ENCODE measurements at regions not wholly inside any gene's neighbourhood (a gene's known extent, or its start where the extent isn't known, plus 50 kb on each side); places are given as distances from the start of the nearest gene placed in this dataset.
A peak's percentile ranks its signal among the peaks of the same experiment; 100 is the strongest.
"Not testable (repeated sequence)": the region's sequence is repeated elsewhere in the genome, so short reads cannot be mapped to it uniquely, and the experiment has no call there.

GRCh38 chr1:219072329-219072728, 101.3 kb upstream of the LYPLAL1 start:
- no peak for DNase-seq (ENCODE audit: low spot score)

GRCh38 chr1:219074084-219074728, 99.5 kb upstream of the LYPLAL1 start:
- ATAC-seq (peak; percentile 96), DNase-seq (ENCODE audit: low spot score) (no peak)

More at GRCh38 chr1:219072329-219072728, 101.3 kb upstream of the LYPLAL1 start:
- no peak for ATAC-seq

- ATAC-seq (peak; percentile 37), DNase-seq (ENCODE audit: low spot score) (no peak)
Observed at GRCh38 chr1:219075121-219075879, 98.4 kb upstream of the LYPLAL1 start.

GRCh38 chr1:219076326-219076937, 97.2 kb upstream of the LYPLAL1 start:
- DNase-seq (ENCODE audit: low spot score) (no peak), ATAC-seq (peak; percentile 14)

GRCh38 chr1:219077767-219078166, 95.9 kb upstream of the LYPLAL1 start:
- not testable (repeated sequence) for ATAC-seq; DNase-seq (ENCODE audit: low spot score)

GRCh38 chr1:219081943-219082925, 91.4 kb upstream of the LYPLAL1 start:
- no peak for DNase-seq (ENCODE audit: low spot score)
- no peak for ATAC-seq

- DNase-seq (ENCODE audit: low spot score), result no peak
- no peak for ATAC-seq
Observed at GRCh38 chr1:219083631-219084030, 90.0 kb upstream of the LYPLAL1 start.

GRCh38 chr1:219085082-219085481, 88.6 kb upstream of the LYPLAL1 start:
- ATAC-seq (no peak), DNase-seq (ENCODE audit: low spot score) (no peak)

- no peak for DNase-seq (ENCODE audit: low spot score)
- ATAC-seq, result no peak
Observed at GRCh38 chr1:219085988-219086387, 87.7 kb upstream of the LYPLAL1 start.

- ATAC-seq (no peak), DNase-seq (ENCODE audit: low spot score) (no peak)
Observed at GRCh38 chr1:219086956-219087469, 86.7 kb upstream of the LYPLAL1 start.

- no peak for DNase-seq (ENCODE audit: low spot score)
- ATAC-seq, result peak; percentile 55
Observed at GRCh38 chr1:219088778-219089557, 84.7 kb upstream of the LYPLAL1 start.

- ATAC-seq (no peak), DNase-seq (ENCODE audit: low spot score) (no peak)
Observed at GRCh38 chr1:219090607-219091006, 83.1 kb upstream of the LYPLAL1 start.

- no peak for DNase-seq (ENCODE audit: low spot score)
- ATAC-seq, result no peak
Observed at GRCh38 chr1:219092206-219092605, 81.5 kb upstream of the LYPLAL1 start.

- DNase-seq (ENCODE audit: low spot score), result no peak
- no peak for ATAC-seq
Observed at GRCh38 chr1:219099307-219099706, 74.4 kb upstream of the LYPLAL1 start.

- ATAC-seq (no peak), DNase-seq (ENCODE audit: low spot score) (no peak)
Observed at GRCh38 chr1:219100059-219100458, 73.6 kb upstream of the LYPLAL1 start.

- ATAC-seq; DNase-seq (ENCODE audit: low spot score): not testable (repeated sequence)
Observed at GRCh38 chr1:219102466-219102865, 71.2 kb upstream of the LYPLAL1 start.

- ATAC-seq, result no peak
Observed at GRCh38 chr1:219105893-219106292, 67.8 kb upstream of the LYPLAL1 start.

GRCh38 chr1:219109424-219110018, 64.2 kb upstream of the LYPLAL1 start:
- no peak for DNase-seq (ENCODE audit: low spot score)
- no peak for ATAC-seq

More at GRCh38 chr1:219105893-219106292, 67.8 kb upstream of the LYPLAL1 start:
- DNase-seq (ENCODE audit: low spot score), result no peak

- ATAC-seq, result no peak
- no peak for DNase-seq (ENCODE audit: low spot score)
Observed at GRCh38 chr1:219113261-219113660, 60.4 kb upstream of the LYPLAL1 start.

All from left lobe of liver (tissue), 2 donors.